HepG2 (cell line): ENCODE measurements at regions not wholly inside any gene's neighbourhood (a gene's known extent, or its start where the extent isn't known, plus 50 kb on each side); places are given as distances from the start of the nearest gene placed in this dataset.
A peak's percentile ranks its signal among the peaks of the same experiment; 100 is the strongest.
"Not testable (repeated sequence)": the region's sequence is repeated elsewhere in the genome, so short reads cannot be mapped to it uniquely, and the experiment has no call there.

ENCODE experiments used
- ATAC-seq: fragments of 200-7000 bp; cut with Tn5 transposase; 3 replicates; pipeline ENCODE4 v1.9.1; 2020; ENCODE audit warnings: mild to moderate bottlenecking, moderate library complexity
- BruUV-seq: library from RNA; stranded (reverse); fragments of 400-500 nt; replicated peaks from 2 replicates; lab custom pipeline; 2021; lab: Mats Ljungman, UMichigan
- CTCF ChIA-PET: fragments of 300-600 bp; formaldehyde crosslinking; extraction: SDS; loops from one replicate; lab custom pipeline; 2021; ENCODE audit warnings: low total read pairs, inconsistent platforms, low intra/inter-chr PET ratio; lab: Yijun Ruan, JAX
- POLR2A ChIA-PET: fragments of 350-600 bp; sonication (Branson Sonifier 250); formaldehyde crosslinking; loops from one replicate; lab custom pipeline; 2020; ENCODE audit warnings: antibody characterized with exemption, inconsistent platforms; lab: Yijun Ruan, JAX
- DNase-seq: peaks from one replicate; pipeline ENCODE4 v3.0.0-alpha.2; 2015; ENCODE audit warnings: low spot score
- FAIRE-seq: peaks from 3 replicates; lab custom pipeline; 2011; peaks lifted over from hg19 to GRCh38; lab: Jason Lieb, UNC
- H2AFZ ChIP-seq: one replicate; pipeline ENCODE4 v1.6.1; 2011; ENCODE audit warnings: low read length, inconsistent platforms
- H3K27ac ChIP-seq: fragments of 300-600 bp; 3 replicates; pipeline ENCODE4 v1.8.0; 2011; ENCODE audit warnings: mixed run types, mild to moderate bottlenecking, mixed read lengths, low read length, inconsistent platforms; ENCODE audit not compliant: insufficient read depth; ENCODE audit errors: extremely low read length
- H3K27me3 ChIP-seq, 2 experiments: fragments of 200-600 bp in 1 of 2; 2 replicates in 1 of 2; 3 replicates in 1 of 2; pipeline versions ENCODE4 v1.6.0 to v1.8.0; 2011; ENCODE audit warnings: low read length in 2 of 2, mild to moderate bottlenecking in 2 of 2, moderate library complexity in 2 of 2, inconsistent platforms in 1 of 2; ENCODE audit not compliant: insufficient read depth in 2 of 2, control insufficient read depth in 1 of 2
- H3K36me3 ChIP-seq, 2 experiments: fragments of 200-600 bp in 1 of 2; replicated peaks in 1 of 2; 2 replicates in 1 of 2; 3 replicates in 1 of 2; pipeline versions ENCODE4 v1.5.1 to v1.8.0; 2011; ENCODE audit warnings: low read length in 2 of 2, inconsistent platforms in 1 of 2; ENCODE audit not compliant: insufficient read depth in 2 of 2, control insufficient read depth in 1 of 2
- H3K4me1 ChIP-seq: 2 replicates; pipeline ENCODE4 v1.5.1; 2012; ENCODE audit warnings: low read length, inconsistent platforms; ENCODE audit not compliant: insufficient read depth
- H3K4me2 ChIP-seq: 2 replicates; pipeline ENCODE4 v1.6.0; 2011; ENCODE audit warnings: low read depth, low read length, inconsistent platforms
- H3K4me3 ChIP-seq, 3 experiments: fragments of 200-600 bp in 1 of 3; sonication (generic), shearing (Covaris generic) in 1 of 3; replicated peaks in 1 of 3; 2 replicates each; pipeline ENCODE4 v1.5.1; 2011 to 2016; ENCODE audit warnings: low read length in 3 of 3, inconsistent platforms in 2 of 3, low read depth in 2 of 3, mild to moderate bottlenecking in 2 of 3, control low read depth in 1 of 3, mixed read lengths in 1 of 3; ENCODE audit not compliant: insufficient read depth in 1 of 3
- H3K79me2 ChIP-seq: one replicate; pipeline ENCODE4 v1.6.1; 2011; ENCODE audit warnings: low read length, inconsistent platforms; ENCODE audit not compliant: insufficient read depth
- H3K9ac ChIP-seq: 2 replicates; pipeline ENCODE4 v1.6.0; 2011; ENCODE audit warnings: mild to moderate bottlenecking, low read depth, low read length, inconsistent platforms; ENCODE audit not compliant: insufficient read depth
- H3K9me3 ChIP-seq: 2 replicates; pipeline ENCODE4 v1.5.1; 2012; ENCODE audit warnings: mild to moderate bottlenecking, low read length
- H4K20me1 ChIP-seq: 2 replicates; pipeline ENCODE4 v1.6.0; 2011; ENCODE audit warnings: inconsistent platforms, mild to moderate bottlenecking, low read length, moderate library complexity; ENCODE audit not compliant: insufficient read depth
- CEBPB ChIP-seq: IDR thresholded peaks from 2 replicates; pipeline ENCODE4 v1.6.1; 2011; ENCODE audit warnings: low read depth, low read length, improper control_type of control experiment, borderline replicate concordance
- WGBS: methylation state at CpG from one replicate; pipeline ENCODE4 v1.1.6; 2017; ENCODE audit warnings: low lambda C conversion rate; 5-methylcytosine and 5-hydroxymethylcytosine counted together
- in situ Hi-C: cut with HindIII; loops from 2 replicates; pipeline ENCODE4 v1.10.0; 2017; ENCODE audit warnings: low pct_unique_long_range_greater_than_20kb; ENCODE audit not compliant: extremely low pct_ligation_motif_present
- intact Hi-C: fragments of 100-400 bp; cut with micrococcal nuclease; formaldehyde crosslinking; loops from one replicate; pipeline ENCODE4 v1.10.0; 2022; ENCODE audit not compliant: unreplicated experiment

DNA sequence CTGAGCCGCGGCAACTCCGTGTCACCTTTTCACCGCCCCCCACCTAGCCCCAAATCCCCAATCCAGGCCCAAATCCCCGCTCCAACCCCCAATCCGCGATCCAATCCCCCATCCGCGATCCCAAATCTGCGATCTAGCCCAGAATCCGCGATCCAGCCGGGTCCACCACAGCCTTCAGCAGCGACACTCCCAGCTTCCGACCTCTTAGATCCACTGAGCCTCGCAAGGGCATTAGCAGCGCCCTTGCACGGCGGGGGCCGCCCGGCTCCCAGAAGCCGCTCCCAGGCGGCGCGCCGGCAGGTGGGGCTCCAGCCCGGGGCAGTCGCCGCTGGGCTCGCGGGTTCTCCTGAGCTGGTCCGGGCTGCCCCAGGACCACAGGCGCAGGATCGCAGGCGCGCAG, 116.1 kb upstream of the TPTE start:
- POLR2A ChIA-PET, H3K4me3 ChIP-seq, H2AFZ ChIP-seq, FAIRE-seq, H3K4me2 ChIP-seq, H3K9ac ChIP-seq, H3K4me1 ChIP-seq, H3K27me3 ChIP-seq, DNase-seq, intact Hi-C loops, H4K20me1 ChIP-seq, CTCF ChIA-PET, ATAC-seq, in situ Hi-C loops, H3K79me2 ChIP-seq, H3K36me3 ChIP-seq, BruUV-seq, H3K27ac ChIP-seq: not testable (repeated sequence)
- peaks cover 86% of the 10 kb centered on the region for H3K9me3 ChIP-seq
- 76% methylated on average over 36 of the region's 36 CpGs for WGBS

DNA sequence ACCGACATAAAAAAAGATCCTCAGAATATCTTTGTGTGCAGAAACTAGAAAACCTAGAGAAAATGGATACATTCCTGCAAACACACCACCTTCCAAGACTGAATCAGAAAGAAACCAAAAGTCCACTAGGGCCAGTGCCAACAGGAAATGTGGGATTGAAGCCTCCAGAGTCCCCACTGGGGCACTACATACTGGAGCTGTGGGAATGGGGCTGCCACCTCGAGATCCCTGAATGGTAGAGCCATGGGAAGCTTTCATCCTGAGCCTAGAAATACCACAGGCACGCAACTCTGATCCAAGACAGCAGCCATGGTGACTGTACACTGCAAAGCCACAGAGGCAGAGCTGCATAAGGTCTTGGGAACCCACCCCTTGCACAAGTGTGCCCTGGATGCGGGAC, 111.6 kb upstream of the TPTE start:
- not testable (repeated sequence) for FAIRE-seq

DNA sequence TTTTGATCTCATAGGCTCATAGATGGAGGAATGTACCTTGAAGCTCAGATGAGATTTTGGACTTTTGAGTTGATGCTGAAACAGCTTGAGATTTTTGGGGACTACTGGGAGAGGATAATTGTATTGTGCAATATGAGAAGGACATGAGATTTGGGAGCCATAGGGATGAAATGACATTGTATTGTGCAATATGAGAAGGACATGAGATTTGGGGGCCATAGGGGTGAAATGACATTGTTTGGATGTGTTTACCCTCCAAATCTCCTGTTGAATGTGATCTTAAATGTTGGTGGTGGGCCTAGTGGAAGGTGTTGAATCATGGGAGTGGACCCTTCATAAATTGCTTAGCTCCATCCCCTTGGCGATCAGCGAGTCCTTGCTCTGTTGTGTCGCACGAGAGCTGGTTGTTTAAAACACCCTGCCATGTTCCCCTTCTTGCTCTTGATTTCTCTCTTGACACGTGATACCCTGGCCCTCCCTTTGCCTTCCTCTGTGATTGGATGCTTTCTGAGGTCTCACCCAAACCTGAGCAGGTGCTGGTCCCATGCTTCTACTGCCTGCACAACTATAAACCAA, 110.9 kb upstream of the TPTE start:
- H3K4me1 ChIP-seq, H3K36me3 ChIP-seq, H3K4me2 ChIP-seq, H3K4me3 ChIP-seq, H3K9ac ChIP-seq, H3K79me2 ChIP-seq, H2AFZ ChIP-seq, DNase-seq, BruUV-seq, H4K20me1 ChIP-seq, in situ Hi-C loops, FAIRE-seq, CTCF ChIA-PET, H3K27me3 ChIP-seq, intact Hi-C loops, H3K27ac ChIP-seq, POLR2A ChIA-PET, ATAC-seq: not testable (repeated sequence)
- peak; percentile 55; the same call in 1 of the 2 replicates for TF ChIP-seq CEBPB
- H3K9me3 ChIP-seq: peaks cover 87% of the 10 kb centered on the region
- 13% methylated on average over 5 of the region's 5 CpGs for WGBS

More for the DNA sequence above, 111.6 kb upstream of the TPTE start:
- H3K9me3 ChIP-seq: peaks cover 87% of the 10 kb centered on the region
- BruUV-seq, H3K79me2 ChIP-seq, H3K36me3 ChIP-seq, H4K20me1 ChIP-seq, POLR2A ChIA-PET, H3K4me1 ChIP-seq, H3K9ac ChIP-seq, DNase-seq, intact Hi-C loops, CTCF ChIA-PET, H3K4me2 ChIP-seq, H2AFZ ChIP-seq, ATAC-seq, H3K27me3 ChIP-seq, H3K27ac ChIP-seq, H3K4me3 ChIP-seq, in situ Hi-C loops: not testable (repeated sequence)
- WGBS: 4% methylated on average over 3 of the region's 4 CpGs

DNA sequence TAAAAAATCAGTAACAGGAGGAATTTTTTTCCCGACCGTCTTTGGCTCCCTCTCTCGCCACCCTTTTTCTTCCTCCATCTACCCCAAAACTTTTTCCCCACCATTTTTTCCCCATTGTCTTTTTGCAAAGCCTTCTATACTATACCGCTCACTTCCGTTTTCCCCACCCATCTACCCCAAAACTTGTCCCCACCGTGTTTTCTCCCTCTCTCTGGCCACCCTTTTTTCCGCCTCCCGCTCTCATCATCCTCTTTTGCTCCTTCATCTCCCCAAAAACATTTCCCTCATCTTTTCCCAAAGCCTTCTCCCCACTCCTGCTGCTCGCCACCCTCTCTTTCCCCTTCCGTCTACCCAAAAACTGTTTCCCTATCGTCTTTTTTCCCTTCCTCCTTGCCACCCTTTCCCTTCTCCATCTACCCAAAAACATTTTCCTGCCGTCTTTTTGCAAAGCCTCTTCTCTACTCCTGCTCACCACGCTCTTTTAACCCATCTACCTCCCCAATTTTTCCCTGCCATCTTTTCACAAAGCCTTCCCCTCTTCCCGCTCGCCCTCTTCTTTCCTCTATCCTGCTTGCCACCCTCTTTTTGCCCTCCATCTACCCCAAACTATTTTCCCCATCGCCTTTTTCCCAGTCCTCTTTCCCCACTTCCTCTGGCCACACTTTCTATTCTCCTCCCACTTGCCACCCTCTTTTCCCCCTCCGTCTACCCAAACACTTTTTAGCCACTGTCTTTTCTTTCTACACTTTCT, 109.4 kb upstream of the TPTE start:
- 30% methylated on average over 17 of the region's 17 CpGs for WGBS
- H4K20me1 ChIP-seq, intact Hi-C loops, H3K9ac ChIP-seq, H3K27me3 ChIP-seq, FAIRE-seq, H3K79me2 ChIP-seq, H3K36me3 ChIP-seq, H3K4me2 ChIP-seq, POLR2A ChIA-PET, ATAC-seq, H2AFZ ChIP-seq, H3K27ac ChIP-seq, DNase-seq, CTCF ChIA-PET, in situ Hi-C loops, H3K4me3 ChIP-seq, BruUV-seq, H3K4me1 ChIP-seq: not testable (repeated sequence)
- peaks cover 92% of the 10 kb centered on the region for H3K9me3 ChIP-seq
